ENCODE measurements at regions not wholly inside any gene's neighbourhood (a gene's known extent, or its start where the extent isn't known, plus 50 kb on each side); places are given as distances from the start of the nearest gene placed in this dataset.

DNA sequence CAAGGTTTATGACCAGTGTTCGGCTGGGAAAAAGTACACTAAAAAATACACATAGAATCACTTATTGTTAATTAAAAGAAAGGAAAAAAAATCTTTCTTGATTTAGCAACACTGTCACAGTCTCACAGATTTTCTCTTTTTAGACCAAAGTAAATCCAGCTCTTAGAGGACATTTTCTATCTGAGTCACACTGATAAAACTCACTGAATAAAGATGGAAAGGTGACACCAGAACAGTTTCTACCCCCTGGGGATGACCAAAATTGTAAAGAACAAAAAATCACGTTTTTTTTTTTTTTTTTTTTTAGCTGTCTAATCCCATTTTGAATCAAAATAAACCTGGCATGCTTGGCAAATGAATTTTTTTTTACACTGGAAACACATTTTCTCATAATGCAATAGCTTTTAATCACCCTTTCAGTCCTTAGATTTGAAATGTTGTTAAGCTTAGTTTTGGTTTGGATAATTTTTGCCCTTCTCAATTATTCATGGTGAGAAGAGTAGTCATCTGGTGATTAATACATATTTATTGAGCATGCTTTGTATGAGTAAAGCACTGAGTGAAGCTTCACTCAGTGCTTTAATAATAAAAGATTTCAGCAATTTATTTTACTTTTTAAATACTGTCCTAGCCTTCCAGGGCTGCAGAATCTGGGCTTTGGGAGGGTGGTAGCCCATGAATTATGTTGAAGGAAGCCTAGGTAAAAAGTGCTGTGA, 886.3 kb downstream of the SLC4A3 start:
- DNase-seq: no peak

DNA sequence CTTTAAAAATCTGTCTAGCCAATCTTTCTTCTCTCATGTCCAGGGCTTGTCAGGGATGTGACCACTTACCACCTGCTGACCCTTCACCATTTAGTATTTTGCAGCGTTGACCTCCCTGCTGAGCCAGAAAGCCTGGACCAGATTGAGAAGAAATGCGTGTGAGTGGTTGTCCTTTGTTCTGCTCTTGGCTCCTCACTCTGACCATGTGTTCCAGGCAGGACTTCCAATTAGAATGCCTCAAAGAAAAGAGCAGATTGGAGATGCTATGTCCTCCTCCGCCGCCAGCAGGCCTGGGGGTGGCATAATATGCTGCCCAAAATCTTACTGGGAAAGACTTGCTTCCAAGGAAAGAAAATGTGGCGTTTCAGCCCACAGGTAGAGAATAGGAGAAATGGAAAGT, 894.1 kb downstream of the SLC4A3 start:
- DNase-seq: no peak

DNA sequence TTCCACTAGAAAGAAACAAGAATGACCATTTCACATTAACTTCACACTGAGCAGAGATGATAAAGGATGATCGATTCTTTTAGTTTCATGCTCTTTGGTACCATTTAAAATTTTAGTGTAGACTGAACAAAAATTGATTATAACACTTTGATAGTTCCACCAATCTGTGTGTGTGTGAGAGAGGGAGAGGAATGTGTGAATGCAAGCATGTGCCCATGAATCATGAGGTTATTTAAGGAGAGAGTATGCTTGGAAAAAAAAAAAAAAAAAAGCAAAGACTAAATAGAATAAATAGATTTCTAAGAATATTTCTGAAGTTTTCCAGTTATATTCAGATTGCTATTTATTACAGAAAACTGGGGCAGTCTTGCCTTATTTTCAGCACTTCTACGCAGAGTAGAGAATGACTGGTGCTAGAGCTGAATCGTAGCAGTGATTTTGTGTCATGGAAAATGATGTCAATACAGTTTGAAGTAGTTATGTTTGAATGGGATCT, 900.8 kb downstream of the SLC4A3 start:
- no peak for DNase-seq

DNA sequence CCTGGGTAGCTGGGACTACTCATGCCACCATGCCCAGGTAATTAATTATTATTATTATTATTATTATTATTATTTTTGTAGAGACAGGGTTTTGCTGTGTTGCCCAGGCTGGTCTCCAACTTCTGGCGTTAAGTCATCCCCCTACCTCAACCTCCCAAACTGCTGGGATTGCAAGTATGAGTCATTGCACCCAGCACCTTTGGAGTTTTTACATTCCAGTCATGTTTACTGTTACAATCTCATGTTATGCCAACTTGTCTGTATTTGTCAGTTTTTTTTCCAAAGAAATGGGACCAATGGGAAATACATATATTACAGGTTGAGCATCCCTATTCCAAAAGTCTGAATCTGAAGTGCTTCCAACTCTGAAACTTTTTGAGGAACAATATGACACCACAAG, 903.8 kb downstream of the SLC4A3 start:
- no peak for DNase-seq

DNA sequence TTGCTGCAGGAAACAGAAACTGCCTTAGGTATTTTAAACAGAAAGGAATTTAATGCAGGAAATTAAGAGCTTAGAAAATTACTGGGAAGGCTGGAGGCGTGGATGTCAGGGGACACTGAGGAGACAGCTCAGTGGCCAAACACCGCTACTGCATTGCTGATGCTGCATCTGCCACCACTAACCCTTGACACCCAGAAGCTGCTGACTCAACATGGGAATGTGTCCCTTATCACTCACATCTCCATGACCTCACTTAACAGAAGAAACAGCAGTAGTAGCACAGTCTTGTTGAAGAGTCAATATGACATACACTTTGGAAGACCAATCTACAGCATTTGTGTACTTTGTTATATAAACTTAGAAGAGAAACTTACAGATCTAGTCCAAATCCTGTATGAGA, 906.1 kb downstream of the SLC4A3 start:
- DNase-seq: no peak

DNA sequence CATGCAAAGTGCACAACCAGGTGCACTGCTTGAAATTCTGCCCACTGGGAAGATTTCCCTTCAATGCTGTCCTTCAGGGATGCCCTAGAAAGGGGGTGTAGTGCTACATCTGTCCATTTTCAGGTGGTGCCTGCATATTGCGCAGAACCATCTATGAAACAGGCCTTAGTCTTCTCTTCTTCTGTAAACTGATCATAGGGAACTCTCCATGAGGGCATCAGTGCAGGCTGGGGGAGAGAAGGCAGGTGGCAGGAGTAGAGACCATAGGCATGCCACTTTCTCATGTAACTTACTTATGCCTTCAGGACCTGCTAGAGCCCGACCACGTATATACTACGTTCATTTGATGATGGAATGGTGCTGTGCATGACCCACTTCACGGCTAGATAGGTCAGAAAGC, 912.1 kb downstream of the SLC4A3 start:
- DNase-seq: no peak

DNA sequence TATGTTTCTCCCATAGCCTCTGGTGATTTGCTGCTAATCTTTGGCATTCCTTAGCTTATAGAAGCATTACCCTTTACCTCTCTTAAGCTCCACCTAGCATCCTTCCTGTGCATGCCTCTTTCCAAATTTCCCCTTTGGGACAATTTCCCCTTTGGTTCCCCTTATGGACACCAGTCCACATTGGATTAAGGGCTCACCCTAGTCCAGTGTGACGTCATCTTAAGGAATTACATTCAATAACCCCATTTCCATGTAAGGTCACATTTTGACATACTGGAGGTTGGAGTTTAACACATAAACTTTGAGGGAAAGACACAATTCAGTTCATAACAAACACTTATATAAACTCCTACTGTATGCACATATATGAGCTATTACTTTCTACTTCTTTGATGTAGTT, 916.6 kb downstream of the SLC4A3 start:
- no peak for DNase-seq

DNA sequence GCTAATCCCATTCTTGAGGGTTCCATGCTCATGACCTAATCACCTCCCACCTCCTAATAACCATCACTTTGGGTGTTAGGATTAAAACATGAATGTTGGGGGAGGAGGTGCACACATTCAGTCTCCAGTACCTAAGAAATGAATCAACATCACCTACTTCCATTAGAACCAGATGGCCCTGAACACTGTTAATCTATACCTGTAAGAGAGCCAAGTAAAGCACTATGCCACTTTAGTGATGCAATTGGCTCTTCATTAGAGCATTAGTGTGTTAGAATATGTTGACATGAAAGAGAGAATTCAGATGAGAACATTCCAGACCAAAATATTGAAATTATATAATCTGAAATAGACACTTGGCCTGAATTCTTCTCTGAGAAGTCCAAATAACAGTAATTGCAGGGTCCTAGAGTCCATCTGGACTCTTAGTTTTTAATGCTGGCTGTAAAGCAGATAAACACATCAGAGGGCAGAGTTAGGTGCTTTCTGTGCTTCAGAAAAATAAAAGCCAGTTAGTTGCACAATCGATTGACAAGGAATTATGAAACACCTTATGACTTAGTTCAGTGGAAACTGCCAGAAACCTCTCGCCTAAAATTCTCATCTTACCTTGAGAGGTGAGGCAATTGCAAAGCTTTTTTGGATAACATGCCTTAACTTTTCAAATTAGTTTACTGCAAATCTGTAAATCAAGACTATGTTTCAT, 923.7 kb downstream of the SLC4A3 start:
- no peak for DNase-seq

DNA sequence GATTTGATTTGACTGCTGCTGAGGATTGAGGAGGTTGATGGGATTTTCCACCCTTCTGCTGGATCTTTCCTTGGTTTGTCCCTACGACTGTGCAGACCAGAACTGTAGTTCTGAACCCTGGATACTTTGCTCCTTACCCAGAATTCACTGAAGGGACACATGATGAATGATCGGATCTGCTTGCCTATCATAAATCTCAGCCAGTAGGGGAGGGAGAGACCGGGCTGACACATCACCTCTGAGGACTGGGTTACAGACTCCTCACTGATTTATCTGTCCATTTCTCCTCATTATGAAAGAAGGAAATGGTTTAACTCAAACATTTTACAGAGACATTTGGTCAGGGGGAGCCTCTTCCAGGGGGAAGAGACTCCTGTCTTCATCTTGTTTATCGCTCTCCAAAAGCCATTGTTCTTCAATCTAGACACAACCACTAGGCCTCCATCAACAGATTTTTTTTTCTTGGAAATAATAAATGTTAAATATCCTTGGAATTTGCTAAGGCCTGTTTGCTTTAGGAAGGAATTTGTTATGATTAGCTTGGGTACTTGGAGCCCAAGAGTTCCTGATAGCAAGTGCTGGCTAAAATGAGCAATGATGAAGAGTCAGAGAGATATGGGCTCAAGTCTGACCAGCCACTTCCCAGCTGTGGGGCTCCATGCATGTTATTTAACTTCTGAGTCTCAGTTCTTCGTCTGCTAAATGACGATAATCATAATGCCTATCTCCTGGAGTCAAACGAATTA, 925.5 kb downstream of the SLC4A3 start:
- DNase-seq: no peak

DNA sequence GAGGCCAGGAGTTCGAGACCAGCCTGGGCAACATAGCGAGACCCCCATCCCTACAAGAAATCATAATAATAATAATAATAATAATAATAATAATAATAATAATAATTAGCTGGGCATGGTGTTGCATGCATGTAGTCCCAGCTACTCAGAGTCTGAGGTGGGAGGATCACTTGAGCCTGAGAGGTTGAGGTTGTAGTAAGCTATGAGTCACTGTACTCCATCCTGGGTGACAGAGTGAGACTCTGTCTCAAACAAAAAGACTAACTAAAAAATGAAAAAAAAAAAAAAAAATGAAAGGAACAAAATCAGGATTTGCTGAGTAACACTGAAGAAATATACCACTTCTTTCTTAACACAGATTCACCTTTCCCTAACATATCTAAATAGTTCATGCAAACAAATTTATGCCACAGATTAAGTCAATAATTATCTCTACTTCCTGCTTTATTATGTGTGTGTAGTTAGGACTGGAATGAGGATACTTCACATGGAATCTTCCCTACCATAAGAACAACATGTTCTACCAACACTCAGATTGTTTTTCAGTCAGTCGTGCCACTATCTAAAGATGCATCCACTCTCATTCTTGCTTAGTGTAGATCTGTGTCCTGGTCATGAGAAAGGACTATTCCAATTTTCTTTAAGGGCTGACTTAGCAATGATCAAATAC, 928.7 kb downstream of the SLC4A3 start:
- DNase-seq: no peak

DNA sequence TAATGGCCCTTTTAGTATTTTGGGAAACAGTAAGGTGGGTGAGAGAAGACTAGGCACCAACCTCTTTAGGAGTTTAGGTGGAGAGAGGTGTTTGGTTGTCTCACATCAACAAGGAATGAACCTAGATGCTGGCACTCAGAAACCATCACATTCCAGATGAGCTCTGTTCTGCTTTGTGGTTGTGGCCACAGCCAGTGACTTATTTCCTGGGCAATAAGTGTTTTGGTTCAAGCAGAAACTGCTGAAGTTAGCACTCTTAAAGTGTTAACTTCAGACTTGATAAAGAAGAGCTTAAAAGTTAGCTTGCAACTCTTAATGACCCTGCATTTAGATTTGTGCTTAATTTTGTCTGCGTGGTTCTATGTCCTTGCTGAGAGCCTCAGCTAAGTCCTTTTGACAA, 929.2 kb downstream of the SLC4A3 start:
- DNase-seq: no peak

DNA sequence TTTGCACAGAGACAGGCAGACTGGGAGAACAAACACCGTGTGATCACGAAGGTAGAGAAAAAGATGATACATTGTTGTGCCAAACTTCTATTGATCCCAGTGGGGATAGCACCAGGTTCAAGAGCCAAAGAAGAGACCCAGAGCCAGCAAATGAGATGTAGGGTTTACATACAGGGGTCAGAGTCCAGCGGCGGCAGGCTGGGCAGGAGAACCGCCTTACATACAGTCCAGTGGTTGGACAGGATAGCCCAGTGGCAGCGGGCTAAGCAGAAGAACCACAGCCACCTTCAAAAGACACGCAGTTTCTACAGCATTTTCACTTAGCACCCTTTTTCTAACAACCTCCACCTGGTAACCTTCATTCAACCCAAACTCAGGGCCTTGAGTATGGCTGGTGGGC, 932.8 kb downstream of the SLC4A3 start:
- no peak for DNase-seq

DNA sequence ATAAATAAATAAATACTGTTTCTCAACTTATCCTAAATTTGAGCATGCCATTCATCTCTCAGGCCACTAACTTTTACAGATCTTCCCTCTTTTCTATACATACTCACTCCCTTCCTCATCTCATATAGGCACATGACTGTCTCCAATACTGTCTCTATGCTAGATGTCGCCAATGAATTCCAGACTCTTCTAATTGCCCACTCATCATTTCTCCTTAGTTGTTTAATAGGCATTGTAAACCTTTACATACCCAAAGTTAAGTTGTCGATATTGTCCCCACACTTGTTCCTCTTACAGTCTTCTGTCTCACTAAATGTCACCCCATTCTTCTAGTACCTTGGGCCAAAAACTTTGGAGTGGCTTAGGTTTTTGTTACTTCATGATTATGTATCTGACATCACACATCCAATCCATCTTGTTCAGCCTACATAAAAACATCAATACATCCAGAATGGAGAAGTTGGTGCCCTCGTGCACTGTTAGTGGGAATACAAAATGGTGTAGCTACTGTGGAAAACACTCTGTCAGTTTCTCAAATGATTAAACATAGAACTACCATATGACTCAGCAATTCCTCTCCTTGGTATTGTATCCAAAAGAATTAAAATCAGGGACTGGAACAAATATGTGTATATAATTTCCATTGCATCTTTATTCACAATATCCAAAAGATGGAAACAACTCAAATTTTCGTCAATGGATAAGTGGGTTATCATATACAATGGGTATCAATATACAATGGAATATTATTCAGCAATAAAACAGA, 935.1 kb downstream of the SLC4A3 start:
- DNase-seq: no peak

DNA sequence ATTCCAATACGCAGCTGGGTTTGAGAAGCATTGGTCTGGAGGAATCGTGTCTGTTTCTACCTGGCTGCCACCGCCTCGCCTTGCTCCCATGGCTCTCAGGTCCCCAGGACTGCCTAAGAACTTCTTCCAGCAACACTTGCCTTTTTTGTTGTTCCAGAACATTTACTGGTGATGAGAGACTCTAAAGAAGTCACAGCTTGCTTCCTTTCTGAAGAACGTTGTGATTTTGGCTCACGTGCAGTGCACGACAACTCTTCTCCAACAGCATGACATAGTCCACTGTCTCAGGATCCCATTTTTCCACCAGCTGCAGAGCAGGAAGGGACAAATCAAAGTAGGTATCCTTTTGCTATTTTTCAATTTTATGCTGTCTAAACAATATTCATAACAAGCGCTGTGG, 940.9 kb downstream of the SLC4A3 start:
- no peak for DNase-seq

DNA sequence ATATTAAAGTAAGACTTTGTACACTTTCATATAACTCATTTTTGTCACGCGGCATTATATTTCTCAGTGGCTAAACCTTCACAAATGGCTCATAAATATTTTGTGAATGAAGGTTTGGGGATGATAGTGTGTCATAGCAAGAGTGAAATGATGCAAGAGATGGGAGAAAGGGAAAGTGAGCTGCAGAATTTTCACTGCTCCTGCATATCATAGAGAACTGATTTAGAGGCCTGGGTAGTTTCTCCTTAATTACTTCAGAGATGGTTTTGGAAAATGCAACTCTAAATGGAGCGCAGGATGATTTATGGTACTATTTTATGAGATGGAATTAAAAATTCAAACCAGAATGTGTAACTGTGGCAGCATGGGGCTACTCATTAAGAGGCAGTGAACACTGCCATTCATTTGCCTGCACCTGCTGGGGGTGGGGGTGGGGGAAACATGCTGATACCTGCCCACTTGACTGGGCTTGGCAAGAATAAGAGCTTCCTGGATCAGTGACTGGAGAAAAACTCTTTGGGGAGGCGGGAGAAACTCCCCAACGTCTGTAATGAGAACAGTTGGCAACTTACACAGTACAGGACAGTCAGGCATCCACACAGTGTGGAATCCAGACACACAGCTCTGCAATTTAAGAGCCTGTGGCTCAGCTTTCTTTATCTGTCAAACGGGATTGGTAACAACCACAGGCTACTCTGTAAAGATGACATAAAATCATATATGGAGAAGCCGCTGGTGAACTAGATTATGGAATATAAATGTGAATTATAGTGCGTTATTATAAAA, 941.9 kb downstream of the SLC4A3 start:
- DNase-seq: no peak

DNA sequence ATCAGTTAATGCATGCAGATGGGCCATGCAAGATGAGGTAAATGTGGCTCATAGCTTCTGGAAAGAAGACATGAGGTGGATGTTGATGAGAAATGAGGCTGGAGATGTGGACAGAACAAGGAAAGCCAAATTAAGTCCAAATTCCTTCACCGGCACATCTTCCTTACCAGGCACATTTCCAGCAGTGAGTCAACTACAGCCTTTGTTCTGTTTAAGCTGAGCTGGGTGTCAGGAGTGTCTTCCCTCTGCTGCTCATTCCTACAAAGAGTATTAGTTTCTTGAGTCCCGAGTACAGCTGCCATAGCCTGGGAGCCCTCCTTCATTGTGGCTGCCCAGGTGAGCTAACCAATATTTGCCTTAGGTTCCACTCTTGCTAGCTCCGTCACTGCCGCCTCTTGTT, 945.0 kb downstream of the SLC4A3 start:
- no peak for DNase-seq

DNA sequence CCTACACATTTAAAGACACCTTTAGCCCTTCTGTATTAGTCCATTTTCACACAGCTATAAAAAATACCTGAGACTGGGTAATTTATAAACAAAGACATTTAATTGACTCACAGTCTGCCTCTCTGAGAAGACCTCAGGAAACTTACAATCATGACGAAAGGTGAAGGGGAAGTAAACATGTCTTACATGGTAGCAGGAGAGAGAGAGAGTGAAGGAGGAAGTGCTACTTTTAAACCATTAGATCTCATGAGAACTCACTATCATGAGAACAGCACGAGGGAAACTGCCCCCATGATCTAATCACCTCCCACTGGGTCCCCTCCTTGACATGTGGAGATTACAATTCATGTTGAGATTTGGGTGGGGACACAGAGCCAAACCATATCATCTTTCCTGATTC, 946.6 kb downstream of the SLC4A3 start:
- DNase-seq: no peak

DNA sequence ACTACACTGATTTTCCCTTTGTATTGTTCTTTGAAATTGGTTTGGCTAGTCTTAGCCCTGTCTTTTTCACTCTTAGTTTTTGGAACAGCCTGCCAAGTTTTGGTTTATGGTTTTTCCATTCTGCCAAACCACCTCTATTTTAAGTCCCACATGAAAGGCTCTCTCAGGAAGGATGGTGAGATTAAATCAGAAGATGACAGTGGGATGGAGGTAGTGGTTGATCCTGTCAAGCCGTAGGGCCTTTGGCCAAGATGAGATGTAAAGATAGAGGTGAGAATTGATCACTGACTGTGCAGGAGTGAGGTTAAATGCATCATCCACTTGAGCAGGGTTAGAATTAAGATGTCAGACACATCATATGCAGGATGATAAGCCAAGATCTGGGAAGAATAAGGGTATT, 948.5 kb downstream of the SLC4A3 start:
- DNase-seq: no peak

DNA sequence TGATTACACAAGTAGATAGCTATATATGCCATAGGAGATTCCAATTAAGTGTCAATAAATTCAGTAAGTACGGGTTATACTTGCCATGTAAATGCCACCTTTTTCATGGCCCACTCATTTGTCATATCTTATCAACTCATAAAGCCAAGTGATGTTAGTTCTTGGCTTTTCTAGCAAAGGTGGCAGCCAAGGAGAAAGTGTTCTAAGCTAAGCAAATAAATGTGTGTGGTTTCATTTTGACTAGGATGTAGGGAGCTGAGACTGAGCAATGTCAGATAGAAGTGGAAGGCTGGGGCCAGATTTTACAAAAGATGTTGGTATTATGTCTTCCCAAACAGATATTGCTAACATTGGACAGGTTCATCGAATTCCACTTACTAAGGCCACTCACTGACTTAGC, 952.0 kb downstream of the SLC4A3 start:
- DNase-seq: no peak

DNA sequence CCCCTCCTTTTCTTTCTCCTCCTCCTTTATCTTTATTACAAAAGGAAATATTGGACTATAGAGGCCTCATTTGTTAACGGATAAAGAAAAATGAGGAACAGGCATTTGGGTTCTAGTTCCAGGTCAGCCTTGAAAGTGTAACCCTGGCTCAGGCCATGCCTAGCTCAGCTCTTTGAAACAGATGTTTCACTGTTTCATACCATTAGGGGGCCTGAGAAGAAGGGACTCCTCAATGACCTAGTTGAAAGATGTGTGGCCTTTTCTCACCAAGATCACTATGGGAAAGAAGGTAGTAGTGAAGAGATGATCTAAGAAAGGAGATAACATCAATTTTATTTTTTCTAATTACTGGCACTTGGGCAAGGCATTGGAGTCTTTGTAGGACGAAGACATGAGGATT, 952.7 kb downstream of the SLC4A3 start:
- no peak for DNase-seq

DNA sequence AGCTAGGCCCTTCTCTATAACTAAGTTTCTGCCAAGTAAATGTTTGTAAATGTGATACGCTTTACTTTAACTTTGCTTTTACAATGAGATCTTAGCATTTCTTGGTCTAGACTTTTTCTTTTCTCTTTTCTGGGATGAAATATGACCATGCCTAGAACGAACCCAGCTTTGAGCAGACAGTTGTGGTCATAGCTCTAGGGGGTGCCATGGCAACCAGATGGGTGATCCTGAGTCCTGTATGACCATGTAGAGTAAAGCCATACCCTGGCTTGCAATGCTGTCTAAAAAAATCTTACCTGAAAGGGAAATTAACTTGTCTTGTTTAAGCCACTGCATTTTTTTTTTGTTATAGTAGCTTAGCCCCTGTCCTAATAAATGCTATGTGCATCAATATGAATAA, 956.3 kb downstream of the SLC4A3 start:
- DNase-seq: no peak

DNA sequence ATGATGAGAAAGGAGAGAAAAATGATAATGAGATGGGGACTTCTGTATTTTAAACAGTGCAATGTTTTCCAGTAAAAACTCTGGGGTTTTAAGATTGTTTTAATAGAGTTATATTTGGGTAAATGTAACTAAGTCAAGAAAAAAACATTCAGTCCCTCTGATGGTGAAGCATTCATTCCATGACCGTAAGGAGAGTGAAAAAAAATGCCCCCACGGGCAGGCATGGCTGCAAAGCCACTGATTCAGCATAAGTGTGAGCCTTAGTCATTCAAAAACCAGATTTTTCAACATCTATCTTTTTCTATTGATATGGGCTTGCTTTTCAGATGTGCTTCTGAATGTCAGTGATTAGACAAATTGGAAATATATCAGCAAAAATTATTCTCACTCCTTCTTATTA, 957.8 kb downstream of the SLC4A3 start:
- DNase-seq: no peak
